SKM-1 treated with dmso at 0.1 percent for 144 hours (cell line): ENCODE measurements at regions not wholly inside any gene's neighbourhood (a gene's known extent, or its start where the extent isn't known, plus 50 kb on each side); places are given as distances from the start of the nearest gene placed in this dataset.
"Not testable (repeated sequence)": the region's sequence is repeated elsewhere in the genome, so short reads cannot be mapped to it uniquely, and the experiment has no call there.

ENCODE experiments used
- DNase-seq: peaks from one replicate; lab custom pipeline; 2025; ENCODE audit not compliant: unreplicated experiment; lab: John Stamatoyannopoulos, UW

GRCh38 chr16:63682844-63683243 is 1439.0 kb downstream of the CDH11 start:
- DNase-seq, result no peak

DNA sequence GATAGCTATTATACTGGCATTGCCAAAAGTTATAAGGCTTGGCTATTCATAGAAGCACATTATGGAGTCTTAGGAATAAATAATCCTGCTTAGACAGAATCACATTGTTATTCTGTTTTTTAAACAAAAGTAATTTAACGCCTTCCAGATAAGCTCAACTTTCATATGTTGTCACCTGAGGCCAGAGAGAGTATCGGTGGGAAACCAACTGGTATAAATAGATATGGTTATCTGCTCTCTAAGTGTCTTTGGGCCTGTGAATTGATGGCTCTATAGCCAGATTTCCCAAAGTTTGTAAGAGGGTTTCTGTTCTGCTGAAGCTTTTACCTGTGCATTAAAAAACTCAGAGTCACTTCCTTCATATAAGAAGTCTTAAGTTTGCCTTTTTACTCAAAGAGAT is 1449.4 kb downstream of the CDH11 start:
- DNase-seq, result no peak

- DNase-seq, result no peak
Observed at GRCh38 chr16:63663155-63663554, 1458.7 kb downstream of the CDH11 start.

GRCh38 chr16:63655846-63656245 is 1466.0 kb downstream of the CDH11 start:
- DNase-seq, result no peak

- DNase-seq, result no peak
Observed at GRCh38 chr16:63653044-63653839, 1468.6 kb downstream of the CDH11 start.

GRCh38 chr16:63652091-63652490 is 1469.8 kb downstream of the CDH11 start:
- no peak for DNase-seq

- DNase-seq, result no peak
Observed at GRCh38 chr16:63650550-63650949, 1471.3 kb downstream of the CDH11 start.

GRCh38 chr16:63633706-63634445 is 1488.0 kb downstream of the CDH11 start:
- DNase-seq, result not testable (repeated sequence)

DNA sequence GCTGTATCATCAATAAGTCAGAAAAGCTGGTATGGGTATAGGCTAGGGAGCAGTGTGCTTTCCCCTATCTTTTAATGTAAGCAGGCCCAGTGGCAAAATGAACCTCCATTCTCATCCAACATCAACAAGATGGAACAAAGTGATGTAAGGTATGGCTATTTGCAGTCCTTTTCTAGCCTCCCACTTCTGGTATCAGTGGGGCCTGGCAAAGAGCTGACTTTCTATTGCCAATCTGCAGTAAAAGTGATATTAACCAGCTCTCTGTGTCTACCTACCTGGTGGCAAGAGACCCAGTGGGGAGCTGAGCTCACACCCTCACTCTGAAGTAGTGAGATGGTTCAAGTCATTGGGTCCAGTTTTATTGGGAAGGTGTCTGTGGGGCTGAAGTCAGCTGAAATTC is 1492.6 kb downstream of the CDH11 start:
- DNase-seq, result no peak

DNA sequence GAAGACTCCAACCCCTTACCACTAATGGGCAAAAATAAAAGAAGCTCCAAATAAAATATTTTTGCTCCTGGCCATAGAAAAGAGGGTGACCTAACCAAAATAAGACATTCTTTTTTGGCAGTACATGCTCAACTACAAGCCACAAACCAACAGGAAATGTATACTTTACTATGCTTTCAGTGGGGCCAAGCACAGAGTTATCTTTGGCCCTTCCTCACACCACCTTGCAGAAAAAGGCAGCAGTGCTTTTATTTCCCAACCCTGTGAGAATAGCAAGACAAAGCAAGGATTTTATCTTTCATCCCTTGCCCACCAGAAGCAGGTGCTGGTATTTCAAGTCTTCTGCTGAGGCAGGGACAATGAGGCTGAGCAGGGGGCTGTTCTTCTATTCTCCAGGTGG is 1493.1 kb downstream of the CDH11 start:
- DNase-seq, result no peak

- no peak for DNase-seq
Observed at GRCh38 chr16:63625126-63625525, 1496.7 kb downstream of the CDH11 start.

- DNase-seq, result no peak
Observed at GRCh38 chr16:63623551-63624039, 1498.3 kb downstream of the CDH11 start.

DNA sequence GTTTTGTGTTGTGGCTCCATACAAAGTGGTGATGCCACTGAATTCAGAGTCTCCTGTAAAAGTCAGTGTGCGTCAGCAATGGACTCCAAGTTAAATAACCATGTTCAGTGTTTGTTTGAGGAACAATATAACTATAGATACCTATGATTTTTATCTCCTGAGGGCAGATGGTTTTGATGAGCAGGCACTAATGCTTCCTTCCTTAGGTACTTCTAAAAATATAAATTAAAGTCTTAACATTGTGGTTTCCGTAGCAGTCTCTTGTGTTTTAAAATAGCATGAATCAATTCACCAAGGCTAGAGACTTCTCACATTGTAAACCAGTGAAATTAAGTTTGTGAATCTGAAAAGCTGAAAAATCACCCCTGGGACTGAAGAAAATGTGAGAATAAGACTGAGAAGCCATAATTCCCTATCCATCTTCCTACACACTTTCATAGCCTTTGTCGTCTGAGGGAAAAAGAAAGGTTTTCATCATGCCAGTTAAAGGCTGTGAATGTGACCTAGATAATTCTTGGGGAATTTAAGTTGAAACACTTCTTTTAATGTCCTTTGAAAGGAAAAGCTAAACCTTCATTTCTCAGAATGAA is 1502.9 kb downstream of the CDH11 start:
- no peak for DNase-seq

GRCh38 chr16:63617990-63618763 is 1503.7 kb downstream of the CDH11 start:
- DNase-seq, result no peak

DNA sequence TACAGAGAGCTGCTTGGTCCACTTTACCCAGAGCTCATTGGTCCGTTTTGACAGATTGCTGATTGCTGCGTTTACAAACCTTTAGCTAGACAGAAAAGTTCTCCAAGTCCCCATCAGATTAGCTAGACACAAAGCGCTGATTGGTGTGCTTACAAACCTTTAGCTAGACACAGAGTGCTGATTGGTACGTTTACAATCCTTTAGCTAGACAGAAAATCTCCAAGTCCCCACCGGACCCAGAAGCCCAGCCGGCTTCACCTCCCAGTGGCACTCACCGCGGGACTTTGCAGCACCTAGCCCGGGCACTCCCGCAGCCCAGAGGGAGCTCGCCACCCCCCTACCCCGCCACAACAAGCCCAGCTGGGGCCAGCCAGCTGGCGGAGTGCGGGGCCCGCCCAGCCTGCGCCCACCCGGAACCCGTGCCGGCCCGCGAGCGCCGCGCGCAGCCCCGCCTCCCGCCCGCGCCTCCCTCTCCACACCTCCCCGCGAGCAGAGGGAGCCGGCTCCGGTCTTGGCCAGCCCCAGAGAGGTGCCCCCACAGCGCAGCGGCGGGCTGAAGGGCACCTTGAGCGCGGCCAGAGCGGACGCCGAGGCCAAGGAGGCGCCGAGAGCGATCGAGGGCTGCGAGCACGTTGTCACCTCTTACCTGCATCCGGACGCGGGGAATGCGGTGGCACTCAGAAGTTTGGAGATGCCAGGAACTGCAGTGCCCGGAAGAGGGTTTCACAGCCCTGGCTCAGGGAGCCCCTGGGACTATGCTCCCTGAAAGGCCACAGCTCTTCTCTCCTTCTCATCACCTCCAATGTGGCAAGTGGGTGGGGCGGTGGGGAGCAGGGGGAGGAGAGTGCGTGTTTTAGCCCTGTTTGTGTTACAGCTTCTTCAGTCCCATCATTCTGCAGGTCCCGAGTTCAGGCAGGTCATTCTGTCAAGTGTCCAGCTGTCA is 1504.5 kb downstream of the CDH11 start:
- DNase-seq, result no peak

DNA sequence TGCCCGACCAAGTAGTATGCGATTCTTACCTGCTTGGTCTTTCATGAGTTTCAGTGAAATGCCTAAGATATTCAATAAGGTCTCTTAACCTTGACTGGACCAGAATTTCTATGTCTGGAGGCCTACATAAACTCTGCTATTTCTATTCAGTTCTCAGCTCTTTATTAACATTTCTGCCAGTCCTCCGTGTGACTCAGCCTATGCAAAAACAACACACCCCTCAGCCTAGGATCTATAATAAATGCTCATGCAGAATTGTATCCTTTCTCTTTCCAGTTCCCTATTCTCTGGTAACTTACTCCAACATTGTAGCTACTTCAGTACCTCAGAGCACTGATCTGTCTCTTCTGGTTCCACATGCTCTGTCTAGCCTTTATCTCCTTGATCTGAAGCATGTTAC is 1507.4 kb downstream of the CDH11 start:
- DNase-seq, result no peak

DNA sequence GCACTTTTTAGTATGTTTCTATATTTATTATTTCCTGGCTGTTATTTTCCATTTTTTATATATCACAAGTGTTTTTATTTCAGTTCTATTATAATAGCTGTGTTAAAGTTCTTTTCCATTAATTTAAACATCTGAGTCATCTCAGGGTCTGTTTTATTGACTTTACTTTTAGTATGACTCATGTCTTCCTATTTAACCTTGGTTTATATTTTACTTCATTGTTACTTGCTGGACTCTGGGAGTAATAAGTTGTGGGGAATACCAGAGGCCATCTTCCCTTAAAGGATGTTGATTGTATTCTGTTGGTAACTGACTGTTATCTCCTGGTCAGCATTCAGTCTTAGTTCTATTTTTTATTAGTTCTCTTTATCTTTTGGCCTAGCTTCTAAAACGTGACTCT is 1508.2 kb downstream of the CDH11 start:
- DNase-seq, result no peak

DNA sequence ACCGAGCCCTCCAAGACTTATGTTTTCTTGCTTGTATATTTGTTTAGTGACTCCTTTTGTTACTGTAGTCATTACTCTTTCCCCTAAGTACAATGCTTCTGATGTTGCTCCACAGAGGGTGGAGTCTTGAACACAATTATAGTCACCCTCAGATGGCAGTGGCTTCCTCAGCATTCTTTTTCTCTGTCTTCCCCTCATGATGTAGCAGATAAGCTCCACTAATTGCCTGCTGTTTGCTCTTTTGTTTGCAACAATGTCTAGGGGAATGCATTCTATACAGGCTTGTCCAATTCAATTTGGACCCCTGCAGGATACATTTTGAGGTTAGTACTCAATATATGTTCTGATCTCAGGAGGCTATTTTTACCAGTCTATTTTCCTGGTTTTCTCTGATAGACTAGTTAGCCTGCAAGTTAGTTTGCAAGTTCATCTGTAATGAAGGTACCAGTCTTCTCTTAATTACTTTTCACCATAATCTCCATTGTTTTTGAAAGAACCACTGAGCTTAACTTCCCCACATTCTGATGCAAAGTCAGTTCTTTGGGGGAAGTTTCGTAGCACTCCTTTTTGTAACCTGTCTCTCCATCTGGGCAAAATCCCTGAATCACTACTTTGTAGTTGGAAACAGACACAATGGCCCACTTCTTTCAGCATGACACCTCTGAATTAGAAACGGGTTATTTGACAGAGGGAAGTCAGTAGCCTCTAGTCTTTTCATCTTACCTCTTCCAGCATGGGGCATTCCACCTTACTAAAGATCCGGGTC is 1509.2 kb downstream of the CDH11 start:
- no peak for DNase-seq

DNA sequence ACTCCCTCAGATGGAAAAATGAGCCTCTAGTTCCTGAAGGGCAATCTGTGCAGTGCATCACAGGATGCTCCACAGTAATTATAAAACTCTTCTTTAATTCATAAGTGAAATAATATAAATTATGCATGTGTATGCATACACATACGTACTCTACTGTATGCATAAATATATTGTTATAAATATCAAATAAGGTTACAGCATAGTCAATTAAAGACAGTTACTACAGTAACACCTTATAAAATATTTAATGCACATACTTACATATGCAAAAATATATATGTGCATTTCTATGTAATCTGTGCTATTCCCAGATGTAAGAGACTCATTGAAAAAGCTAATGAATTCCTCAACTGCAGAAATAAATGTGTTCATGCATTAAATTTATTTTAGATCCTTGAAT is 1515.1 kb downstream of the CDH11 start:
- DNase-seq, result no peak
